Hepatocyte (in vitro differentiated cells): ENCODE measurements at regions not wholly inside any gene's neighbourhood (a gene's known extent, or its start where the extent isn't known, plus 50 kb on each side); places are given as distances from the start of the nearest gene placed in this dataset.
"Not testable (repeated sequence)": the region's sequence is repeated elsewhere in the genome, so short reads cannot be mapped to it uniquely, and the experiment has no call there.

Experiments used
- DNase-seq: peaks from one replicate; pipeline ENCODE4 v3.0.0-alpha.2; 2016; ENCODE audit warnings: low spot score
- H2AFZ ChIP-seq: fragments of 200-600 bp; sonication (generic); 2 replicates; pipeline ENCODE4 v1.6.0; 2016; ENCODE audit warnings: antibody characterized with exemption, mild to moderate bottlenecking
- H3K27ac ChIP-seq: fragments of 200-600 bp; sonication (generic); 2 replicates; pipeline ENCODE4 v1.5.1; 2016; ENCODE audit warnings: mild to moderate bottlenecking
- H3K27me3 ChIP-seq: fragments of 200-600 bp; sonication (generic); 2 replicates; pipeline ENCODE4 v1.6.1; 2016
- H3K36me3 ChIP-seq: fragments of 200-600 bp; sonication (generic); replicated peaks from 2 replicates; pipeline ENCODE4 v1.5.1; 2016; ENCODE audit warnings: low read depth; ENCODE audit not compliant: insufficient read depth
- H3K4me1 ChIP-seq: fragments of 200-600 bp; sonication (generic); 2 replicates; pipeline ENCODE4 v1.5.1; 2016; ENCODE audit warnings: mild to moderate bottlenecking, moderate library complexity; ENCODE audit not compliant: insufficient read depth
- H3K4me2 ChIP-seq: fragments of 200-600 bp; sonication (generic); 2 replicates; pipeline ENCODE4 v1.6.0; 2016
- H3K4me3 ChIP-seq: fragments of 200-600 bp; sonication (generic); 2 replicates; pipeline ENCODE4 v1.5.1; 2016; ENCODE audit warnings: mild to moderate bottlenecking
- H3K79me2 ChIP-seq: fragments of 200-600 bp; sonication (generic); 2 replicates; pipeline ENCODE4 v1.6.0; 2017; ENCODE audit warnings: mild to moderate bottlenecking
- H3K9me2 ChIP-seq: fragments of 200-600 bp; sonication (generic); replicated peaks from 2 replicates; pipeline ENCODE4 v1.6.0; 2017; ENCODE audit warnings: mild to moderate bottlenecking; ENCODE audit not compliant: insufficient read depth
- H3K9me3 ChIP-seq: fragments of 200-600 bp; sonication (generic); 2 replicates; pipeline ENCODE4 v1.5.1; 2016; ENCODE audit warnings: low read depth, mild to moderate bottlenecking
- H4K20me1 ChIP-seq: fragments of 200-600 bp; sonication (generic); 2 replicates; pipeline ENCODE4 v1.6.0; 2016; ENCODE audit warnings: mild to moderate bottlenecking; ENCODE audit not compliant: insufficient read depth, poor library complexity, severe bottlenecking
- EZH2 ChIP-seq: fragments of 200-600 bp; sonication (generic); IDR thresholded peaks from 2 replicates; pipeline ENCODE4 v1.6.1; 2016; ENCODE audit warnings: antibody characterized with exemption, mild to moderate bottlenecking, borderline replicate concordance
- EZH2phosphoT487 ChIP-seq: fragments of 200-600 bp; sonication (generic); IDR thresholded peaks from one replicate; pipeline ENCODE4 v1.6.1; 2018; ENCODE audit warnings: antibody characterized with exemption, mild to moderate bottlenecking, low read depth, moderate library complexity; ENCODE audit not compliant: unreplicated experiment, severe bottlenecking
- WGBS: methylation state at CpG from one replicate; pipeline ENCODE4 v1.1.6; 2016; ENCODE audit warnings: low lambda C conversion rate; ENCODE audit errors: missing lambda C conversion rate; 5-methylcytosine and 5-hydroxymethylcytosine counted together
- TF ChIP-seq, protein P1 (sequence below): fragments of 200-600 bp; sonication (generic); IDR thresholded peaks from 2 replicates; pipeline ENCODE4 v1.5.1; 2016; ENCODE audit warnings: antibody characterized with exemption, mild to moderate bottlenecking; ENCODE audit not compliant: poor library complexity

DNA sequence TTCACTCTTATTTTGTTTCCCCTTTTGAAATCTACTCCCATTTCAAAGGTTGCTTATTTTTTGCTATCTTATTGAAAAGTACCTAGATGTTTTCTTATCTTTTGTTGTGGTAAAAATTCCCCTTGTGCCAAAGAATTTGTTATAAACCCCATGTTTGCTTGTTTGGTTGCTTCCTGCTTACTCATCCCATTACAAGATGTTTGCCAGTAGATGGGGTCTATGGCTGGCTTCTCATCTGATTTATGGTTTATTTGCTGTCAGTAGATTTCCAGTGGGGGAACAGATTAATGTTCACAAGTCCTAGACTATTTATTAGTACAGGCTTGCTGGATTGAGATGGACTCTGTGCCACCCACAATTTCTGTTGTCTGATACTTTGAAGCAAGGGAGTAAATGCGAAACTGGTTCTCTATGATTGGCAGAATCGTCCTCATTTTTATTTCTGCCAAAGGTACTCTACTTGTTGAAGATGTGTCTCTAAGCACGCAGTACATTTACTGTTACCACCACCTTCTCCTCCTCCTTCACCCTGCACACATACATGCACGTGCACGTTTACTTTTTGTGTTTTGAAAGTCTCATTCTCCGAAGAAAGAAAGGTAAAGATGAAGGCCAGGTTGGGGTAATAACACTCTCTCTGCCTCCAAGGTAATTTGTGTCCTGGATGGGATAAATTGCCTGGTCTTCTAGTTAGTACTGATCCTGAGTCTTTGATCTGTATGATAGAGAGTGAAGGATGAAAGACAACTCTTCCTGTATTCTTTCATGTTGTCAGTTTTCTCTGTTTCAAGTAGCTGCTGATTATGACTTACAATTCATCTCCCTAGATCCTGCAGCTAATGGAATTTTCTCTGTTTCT, 117.2 kb upstream of the ATP2B1 start:
- Histone ChIP-seq H3K79me2 (no peaks in the 10 kb centered on the region), H3K4me2 (peak overlapping the region; percentile 12), H3K4me3 (no peak overlapping the region), H3K9me3 (no peaks in the 10 kb centered on the region), H3K9me2 (no peaks in the 10 kb centered on the region), H2AFZ (no peak overlapping the region), H3K27ac (no peak overlapping the region), H3K36me3 (no peaks in the 10 kb centered on the region), H3K27me3 (no peaks in the 10 kb centered on the region), H4K20me1 (no peaks in the 10 kb centered on the region), H3K4me1 (no peaks in the 10 kb centered on the region)
- DNase-seq, result no peak
- WGBS, result 48% methylated on average over 6 of the region's 6 CpGs
- TF ChIP-seq, protein P1, sequence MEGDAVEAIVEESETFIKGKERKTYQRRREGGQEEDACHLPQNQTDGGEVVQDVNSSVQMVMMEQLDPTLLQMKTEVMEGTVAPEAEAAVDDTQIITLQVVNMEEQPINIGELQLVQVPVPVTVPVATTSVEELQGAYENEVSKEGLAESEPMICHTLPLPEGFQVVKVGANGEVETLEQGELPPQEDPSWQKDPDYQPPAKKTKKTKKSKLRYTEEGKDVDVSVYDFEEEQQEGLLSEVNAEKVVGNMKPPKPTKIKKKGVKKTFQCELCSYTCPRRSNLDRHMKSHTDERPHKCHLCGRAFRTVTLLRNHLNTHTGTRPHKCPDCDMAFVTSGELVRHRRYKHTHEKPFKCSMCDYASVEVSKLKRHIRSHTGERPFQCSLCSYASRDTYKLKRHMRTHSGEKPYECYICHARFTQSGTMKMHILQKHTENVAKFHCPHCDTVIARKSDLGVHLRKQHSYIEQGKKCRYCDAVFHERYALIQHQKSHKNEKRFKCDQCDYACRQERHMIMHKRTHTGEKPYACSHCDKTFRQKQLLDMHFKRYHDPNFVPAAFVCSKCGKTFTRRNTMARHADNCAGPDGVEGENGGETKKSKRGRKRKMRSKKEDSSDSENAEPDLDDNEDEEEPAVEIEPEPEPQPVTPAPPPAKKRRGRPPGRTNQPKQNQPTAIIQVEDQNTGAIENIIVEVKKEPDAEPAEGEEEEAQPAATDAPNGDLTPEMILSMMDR, result no peak
- TF ChIP-seq EZH2, result no peak
- TF ChIP-seq EZH2phosphoT487, result no peak

GRCh38 chr12:89824822-89825221, 116.2 kb upstream of the ATP2B1 start:
- H3K9me3 ChIP-seq, result no peaks in the 10 kb centered on the region
- no peak overlapping the region for H2AFZ ChIP-seq
- 74% methylated on average over 2 of the region's 2 CpGs for WGBS
- no peaks in the 10 kb centered on the region for H3K79me2 ChIP-seq
- no peaks in the 10 kb centered on the region for H3K36me3 ChIP-seq
- H4K20me1 ChIP-seq, result no peaks in the 10 kb centered on the region
- no peak for DNase-seq
- TF ChIP-seq EZH2phosphoT487 (no peak), EZH2 (no peak)
- TF ChIP-seq, protein P1, result no peak
- H3K4me2 ChIP-seq, result no peak overlapping the region
- H3K27ac ChIP-seq, result no peak overlapping the region
- no peaks in the 10 kb centered on the region for H3K4me1 ChIP-seq
- no peaks in the 10 kb centered on the region for H3K27me3 ChIP-seq
- H3K9me2 ChIP-seq, result no peaks in the 10 kb centered on the region
- H3K4me3 ChIP-seq, result no peak overlapping the region

GRCh38 chr12:89822992-89823391, 114.4 kb upstream of the ATP2B1 start:
- not testable (repeated sequence) for H3K4me2 ChIP-seq, H3K27me3 ChIP-seq, H3K9me3 ChIP-seq, H3K36me3 ChIP-seq, H2AFZ ChIP-seq, H3K79me2 ChIP-seq, H3K4me3 ChIP-seq, DNase-seq, H3K27ac ChIP-seq, H3K4me1 ChIP-seq, H4K20me1 ChIP-seq, H3K9me2 ChIP-seq
- over 99% methylated on average over 6 of the region's 6 CpGs for WGBS

- DNase-seq, result no peak
- no peaks in the 10 kb centered on the region for H3K9me2 ChIP-seq
- H3K9me3 ChIP-seq, result no peaks in the 10 kb centered on the region
- no peaks in the 10 kb centered on the region for H3K36me3 ChIP-seq
- H2AFZ ChIP-seq, result no peak overlapping the region
- H3K4me2 ChIP-seq, result no peak overlapping the region
- H4K20me1 ChIP-seq, result no peaks in the 10 kb centered on the region
- H3K4me3 ChIP-seq, result no peak overlapping the region
- H3K27me3 ChIP-seq, result no peaks in the 10 kb centered on the region
- no peaks in the 10 kb centered on the region for H3K4me1 ChIP-seq
- TF ChIP-seq EZH2, result no peak
- TF ChIP-seq EZH2phosphoT487, result no peak
- TF ChIP-seq, protein P1, result no peak
- H3K79me2 ChIP-seq, result no peaks in the 10 kb centered on the region
- no peak overlapping the region for H3K27ac ChIP-seq
Observed at GRCh38 chr12:89821896-89822295, 113.3 kb upstream of the ATP2B1 start.
